SK-N-MC (cell line): ENCODE measurements at regions not wholly inside any gene's neighbourhood (a gene's known extent, or its start where the extent isn't known, plus 50 kb on each side); places are given as distances from the start of the nearest gene placed in this dataset.

Experiments used
- EZH2 ChIP-seq: fragments of 200-600 bp; sonication (generic); IDR thresholded peaks from one replicate; pipeline ENCODE4 v1.6.1; 2017; ENCODE audit warnings: antibody characterized with exemption
- POLR2AphosphoS5 ChIP-seq: IDR thresholded peaks from 2 replicates; pipeline ENCODE4 v1.6.1; 2012; ENCODE audit warnings: mild to moderate bottlenecking, low read depth, low read length, borderline replicate concordance

DNA sequence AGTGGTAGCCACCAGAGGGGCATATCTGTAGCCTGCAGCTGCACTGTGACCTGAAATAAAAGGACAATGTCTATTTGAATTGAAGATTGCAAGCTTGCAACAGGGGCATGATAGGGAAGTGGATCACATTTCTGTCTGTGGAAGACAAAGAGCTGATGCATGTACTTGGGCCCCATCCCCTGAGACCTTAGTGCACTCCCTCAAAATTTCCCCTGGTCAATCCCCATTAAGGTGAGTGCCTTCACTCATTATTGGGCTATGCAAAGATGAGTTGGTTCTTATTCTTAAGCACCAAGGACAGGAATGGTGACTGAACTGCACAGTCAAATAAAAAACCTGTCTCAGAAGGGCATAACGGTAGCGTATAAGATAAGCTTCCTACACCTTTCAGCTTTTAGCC lies 273.1 kb upstream of the ARSJ start:
- no peak for TF ChIP-seq POLR2AphosphoS5
- no peak for TF ChIP-seq EZH2
